GM19023 (cell line): ENCODE measurements at regions not wholly inside any gene's neighbourhood (a gene's known extent, or its start where the extent isn't known, plus 50 kb on each side); places are given as distances from the start of the nearest gene placed in this dataset.

Experiments
- ATAC-seq: cut with Tn5 transposase; IDR thresholded peaks from one replicate; pipeline ENCODE4 v1.9.1; 2021; ENCODE audit warnings: mild to moderate bottlenecking, moderate library complexity; ENCODE audit not compliant: unreplicated experiment

GRCh38 chr1:8147956-8148355 is 121.8 kb upstream of the ERRFI1 start:
- ATAC-seq: no peak

GRCh38 chr1:8146257-8146855 is 120.2 kb upstream of the ERRFI1 start:
- ATAC-seq: no peak

- no peak for ATAC-seq
These were observed 119.6 kb upstream of the ERRFI1 start for GRCh38 chr1:8145545-8146202.

GRCh38 chr1:8144323-8144722 is 118.2 kb upstream of the ERRFI1 start:
- ATAC-seq: no peak

DNA sequence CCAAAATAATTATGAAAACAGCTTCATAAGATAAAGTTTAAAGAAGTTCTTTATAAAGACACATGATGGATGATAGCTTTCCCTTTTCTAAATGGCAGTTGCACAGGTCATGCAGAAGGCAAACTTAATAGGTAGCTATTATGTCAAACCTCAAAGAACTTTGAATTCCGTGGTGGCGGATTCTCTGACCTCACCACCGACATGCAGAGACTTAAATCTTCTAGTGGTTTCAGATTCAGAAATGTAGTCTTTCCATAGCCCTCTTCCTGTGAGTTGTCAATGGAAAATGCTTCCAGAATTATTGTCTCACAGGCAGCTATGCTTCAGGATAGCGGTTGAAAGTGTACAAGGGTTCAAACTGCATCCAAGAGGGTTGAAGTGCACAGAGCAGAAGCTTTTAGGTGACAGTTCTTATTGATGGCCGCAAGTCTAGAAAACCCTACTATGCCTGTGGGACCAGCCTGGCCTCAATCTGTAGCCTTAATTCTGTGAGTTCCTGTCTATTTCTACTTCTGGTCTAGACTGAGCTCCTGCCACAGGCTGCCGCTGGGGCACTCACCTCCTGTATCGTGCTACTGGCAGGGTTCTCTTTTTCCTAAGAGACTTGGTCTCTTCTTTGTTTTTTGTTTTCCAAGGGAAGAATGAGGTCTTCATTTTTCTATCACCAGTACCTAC is 117.0 kb upstream of the ERRFI1 start:
- no peak for ATAC-seq

DNA sequence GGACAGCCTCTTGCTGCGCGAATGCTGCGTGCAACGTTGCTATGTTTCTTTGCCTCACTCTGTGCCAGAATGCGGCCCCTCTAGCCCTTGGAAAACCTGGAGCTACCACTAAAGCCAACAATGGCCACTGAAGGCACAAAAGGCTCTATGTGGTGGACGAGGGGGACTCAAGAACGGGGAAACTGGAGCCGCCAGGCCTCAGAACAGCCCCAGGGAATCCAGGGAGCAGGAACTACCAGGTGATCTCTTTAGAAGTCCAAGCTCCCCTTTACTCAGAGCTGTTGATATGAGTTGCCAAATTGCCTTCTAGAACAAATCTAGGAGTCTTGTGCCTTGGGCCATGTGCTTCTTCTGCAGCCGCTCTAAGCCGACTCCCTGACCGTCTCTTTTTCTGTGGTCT is 113.8 kb upstream of the ERRFI1 start:
- ATAC-seq: no peak

DNA sequence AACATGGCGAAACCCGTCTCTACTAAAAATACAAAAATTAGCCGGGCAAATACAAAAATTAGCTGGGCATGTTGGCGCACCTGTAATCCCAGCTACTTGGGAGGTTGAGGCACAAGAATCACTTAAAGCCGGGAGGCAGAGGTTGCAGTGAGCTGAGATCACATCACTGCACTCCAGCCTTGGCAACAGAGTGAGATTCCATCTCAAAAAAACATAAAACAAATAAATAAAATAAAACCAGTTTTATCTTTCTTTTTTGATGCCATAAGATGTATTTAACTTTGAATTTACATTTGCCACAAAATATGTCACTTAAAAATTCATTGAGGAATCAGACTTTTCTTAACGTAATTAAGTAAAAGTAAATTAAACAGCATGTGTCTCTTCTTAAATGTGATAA is 113.3 kb upstream of the ERRFI1 start:
- ATAC-seq: no peak

DNA sequence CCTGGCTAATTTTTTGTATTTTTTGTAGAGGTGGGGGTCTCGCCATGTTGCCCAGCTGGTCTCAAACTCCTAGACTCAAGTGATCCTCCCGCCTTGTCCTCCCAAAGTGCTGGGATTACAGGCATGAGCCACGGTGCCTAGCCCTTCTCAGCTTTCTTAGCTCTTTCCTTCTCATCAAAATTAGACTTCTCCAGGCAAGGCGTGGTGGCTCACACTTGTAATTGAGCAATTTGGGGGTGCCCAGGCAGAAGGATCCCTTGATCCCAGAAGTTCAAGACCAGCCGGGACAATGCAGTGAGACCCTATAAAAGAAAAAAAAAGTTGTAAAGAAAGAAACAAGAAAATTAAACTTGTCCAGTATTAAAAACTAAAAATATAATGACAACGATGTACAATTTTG is 112.6 kb upstream of the ERRFI1 start:
- ATAC-seq: no peak

DNA sequence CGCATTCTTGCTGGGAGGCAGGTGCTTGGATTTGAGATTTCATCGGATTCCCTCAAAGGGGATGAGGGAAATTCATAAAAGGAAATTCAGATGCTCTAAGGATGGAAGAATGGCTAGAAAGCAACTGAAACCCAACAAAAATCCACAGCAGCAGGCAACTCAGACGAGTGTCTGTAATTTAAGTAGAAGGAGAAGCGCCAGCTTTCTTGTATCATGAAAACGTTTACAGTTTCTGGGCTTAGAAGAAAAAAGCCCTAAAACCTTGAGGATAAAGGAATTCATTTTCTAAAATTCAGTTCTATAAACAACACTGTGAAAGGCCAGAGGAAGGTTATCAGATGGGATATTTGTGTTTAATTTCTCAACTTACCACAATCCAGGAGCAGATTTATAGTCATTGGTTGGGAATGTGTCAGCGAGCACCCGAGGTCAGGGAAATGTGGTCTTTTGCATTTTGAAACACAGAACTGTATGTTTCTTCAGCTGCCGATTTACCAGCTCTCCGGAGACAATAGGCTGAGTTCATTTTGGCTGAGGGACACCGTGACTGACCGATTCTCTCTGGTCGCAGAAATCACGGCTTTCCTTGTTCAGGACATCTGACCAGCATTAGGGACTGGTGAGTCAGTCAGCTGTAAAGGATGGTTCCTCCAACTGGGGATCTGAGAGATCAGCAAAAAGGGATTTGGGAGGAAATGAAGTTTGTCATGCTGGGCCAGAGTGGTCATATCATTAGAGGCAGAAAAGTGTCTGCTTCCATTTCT is 111.6 kb upstream of the ERRFI1 start:
- no peak for ATAC-seq

DNA sequence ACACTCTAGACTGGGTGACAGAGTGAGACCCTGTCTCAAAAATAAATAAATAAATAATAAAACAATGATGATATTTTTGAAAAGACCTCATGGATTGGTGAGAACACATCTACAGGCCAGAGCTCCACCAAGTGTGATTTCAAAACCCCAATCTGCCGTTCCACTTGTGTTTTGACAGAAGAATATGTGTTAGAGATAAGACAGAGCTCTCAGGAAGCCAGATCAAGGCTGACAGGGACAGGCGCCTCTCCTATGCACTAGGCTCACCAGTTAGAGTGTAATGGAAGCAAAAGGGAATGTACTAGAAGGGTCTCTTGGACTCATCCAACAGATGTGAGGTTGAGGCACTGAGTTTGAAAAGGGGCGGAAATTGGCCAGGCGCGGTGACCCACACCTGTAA is 110.7 kb upstream of the ERRFI1 start:
- ATAC-seq: no peak

GRCh38 chr1:8135250-8135649 is 109.1 kb upstream of the ERRFI1 start:
- no peak for ATAC-seq

DNA sequence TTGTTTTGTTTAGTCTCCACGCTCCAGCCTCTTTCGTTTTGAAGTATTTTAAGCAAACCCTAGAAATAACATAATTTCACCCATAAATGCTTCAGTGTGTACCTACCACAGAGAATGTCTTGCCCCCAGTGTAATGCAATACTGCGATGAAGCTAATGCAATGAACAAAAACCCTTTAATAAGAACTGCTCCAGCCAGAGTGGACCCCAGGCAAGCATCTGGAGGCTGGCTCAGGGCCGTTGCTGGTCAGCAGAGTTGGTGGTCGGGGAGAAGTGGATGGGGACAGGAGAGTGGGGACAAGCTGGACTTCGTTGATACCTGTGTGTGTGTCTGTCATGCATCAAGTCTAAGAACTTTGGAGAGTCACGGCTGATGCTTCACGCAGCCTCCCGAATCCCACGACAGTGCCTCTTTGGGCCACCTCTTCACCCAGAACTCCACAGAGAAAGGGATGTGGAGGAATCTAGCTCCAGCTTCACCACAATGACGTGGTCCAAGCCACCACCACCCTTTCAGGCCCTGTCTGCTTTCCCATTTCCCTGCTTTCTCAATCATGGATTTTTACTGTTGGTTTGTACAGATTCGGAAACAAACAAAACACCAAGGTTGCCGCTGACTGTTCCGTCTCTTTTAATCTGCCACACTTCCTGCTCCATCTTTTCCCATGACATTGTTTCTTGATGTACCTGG is 108.6 kb upstream of the ERRFI1 start:
- no peak for ATAC-seq

DNA sequence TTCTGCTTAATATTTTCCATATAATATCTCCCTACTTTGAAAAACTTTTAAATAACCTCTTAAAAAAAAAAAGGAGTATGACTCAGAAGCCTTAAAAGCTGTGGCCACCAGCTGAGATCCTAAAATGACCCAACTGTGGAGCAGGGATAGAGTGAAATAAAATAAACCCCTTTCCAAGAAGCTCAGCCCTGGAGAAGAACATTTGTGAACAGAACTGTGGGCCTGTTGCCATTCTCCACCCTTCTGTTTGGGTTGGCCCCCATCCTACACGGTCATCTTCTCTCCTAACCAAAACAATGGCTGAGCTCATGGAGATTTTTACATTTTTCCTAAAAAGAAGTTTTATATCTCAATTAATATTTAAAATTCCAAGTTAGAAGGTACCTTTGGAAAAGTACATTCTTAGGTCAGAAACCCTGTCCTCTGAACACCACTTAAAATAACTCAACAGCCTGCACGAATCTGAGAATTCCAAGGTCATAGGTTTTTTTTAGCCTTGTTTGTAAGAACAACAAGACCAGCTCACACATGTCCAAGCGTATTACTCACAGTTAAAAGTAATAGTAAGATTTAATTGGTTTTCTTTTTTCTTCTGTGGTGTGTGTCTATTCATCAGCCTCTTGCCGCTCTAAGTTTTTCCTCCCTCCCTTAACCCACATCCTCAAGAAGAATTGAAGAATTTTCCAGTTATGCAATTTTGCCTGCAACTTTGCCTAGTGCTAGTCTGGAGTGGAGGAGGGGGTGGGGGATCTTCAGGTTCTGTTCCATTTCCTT is 107.7 kb upstream of the ERRFI1 start:
- ATAC-seq: no peak

DNA sequence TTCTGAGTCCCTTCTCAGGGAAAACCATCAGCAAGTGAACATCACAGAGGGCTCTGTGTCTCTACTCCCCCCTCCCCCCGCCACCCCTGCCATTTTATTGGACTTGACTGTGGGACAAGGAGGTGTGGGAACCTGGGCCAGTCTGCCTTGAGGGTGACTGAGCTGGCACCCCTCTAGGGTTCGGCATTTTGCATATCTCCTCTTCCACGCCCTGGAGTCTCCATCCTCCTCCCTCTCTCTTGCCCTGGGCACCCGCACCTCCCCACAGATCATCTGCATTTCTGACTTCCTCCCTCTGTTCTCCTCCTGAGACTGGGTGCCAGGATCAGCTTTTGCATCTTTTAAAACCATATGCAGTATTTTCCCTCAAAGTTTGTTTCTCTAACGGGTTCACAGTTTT is 107.1 kb upstream of the ERRFI1 start:
- no peak for ATAC-seq

DNA sequence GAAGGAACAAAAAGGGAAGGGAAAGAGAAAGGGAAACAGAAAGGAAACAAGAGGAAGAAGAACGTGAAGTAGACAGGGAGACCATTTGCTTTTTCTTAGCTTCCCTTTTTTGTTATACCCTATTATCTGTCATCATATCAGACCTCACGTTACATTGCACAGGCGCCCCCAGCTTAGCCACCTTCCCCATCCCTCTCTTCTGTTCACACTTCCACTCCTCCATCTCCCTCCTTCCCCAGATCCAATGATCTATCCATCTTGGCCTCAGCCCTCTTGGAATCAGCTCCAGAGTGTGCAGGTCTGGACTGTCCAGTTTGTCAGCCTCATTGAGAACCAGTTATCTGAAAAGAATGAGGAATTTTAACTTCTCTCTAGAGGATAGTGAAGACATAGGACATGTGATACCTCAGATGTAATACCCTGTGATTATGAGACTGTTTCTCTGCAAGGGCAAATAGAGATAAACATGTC is 101.1 kb upstream of the ERRFI1 start:
- no peak for ATAC-seq

GRCh38 chr1:8122477-8123407 is 96.6 kb upstream of the ERRFI1 start:
- no peak for ATAC-seq

GRCh38 chr1:8122160-8122476 is 96.0 kb upstream of the ERRFI1 start:
- no peak for ATAC-seq

- no peak for ATAC-seq
These were observed 95.4 kb upstream of the ERRFI1 start for GRCh38 chr1:8121261-8122159.
